Ovary (tissue), 3 donors: ENCODE measurements at regions not wholly inside any gene's neighbourhood (a gene's known extent, or its start where the extent isn't known, plus 50 kb on each side); places are given as distances from the start of the nearest gene placed in this dataset.

ENCODE experiments used
- EP300 ChIP-seq: sonication (generic); formaldehyde crosslinking; IDR thresholded peaks from one replicate; pipeline ENCODE4 v1.6.1; 2017; ENCODE audit warnings: antibody characterized with exemption
- POLR2A ChIP-seq: fragments of 450-650 bp; IDR thresholded peaks from one replicate; pipeline ENCODE4 v1.6.1; 2017; ENCODE audit warnings: antibody characterized with exemption, mild to moderate bottlenecking, moderate library complexity
- TF ChIP-seq, protein P1 (sequence below), 3 donors: fragments of 450-650 bp in 2 of 3; fragments of 200-600 bp in 1 of 3; IDR thresholded peaks; one replicate each; pipeline versions ENCODE4 v1.5.1 to v1.8.0; 2016 to 2022; ENCODE audit warnings: antibody characterized with exemption in 3 of 3, mild to moderate bottlenecking in 1 of 3
- donor health status: DM: no; HTN: no; CAD: no.

DNA sequence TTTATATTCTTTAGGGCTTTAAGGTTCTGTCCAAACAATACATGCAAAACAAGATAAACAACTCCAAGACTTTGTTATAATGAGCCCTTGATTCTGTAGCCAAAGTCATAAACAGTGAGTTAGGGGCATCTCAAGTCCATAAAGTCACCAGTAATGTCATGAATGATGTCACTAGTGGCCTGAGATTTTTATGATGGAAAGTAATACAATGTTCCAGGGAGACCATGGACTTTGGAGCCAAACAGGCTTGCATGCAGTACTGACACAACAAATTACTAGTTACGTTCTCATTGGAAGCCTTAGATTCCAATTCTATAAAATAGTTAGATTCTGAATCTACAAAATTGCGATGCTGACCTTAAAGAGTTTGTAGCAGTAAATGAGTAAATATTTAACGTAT lies 280.0 kb downstream of the HINT1 start:
- TF ChIP-seq, protein P1, sequence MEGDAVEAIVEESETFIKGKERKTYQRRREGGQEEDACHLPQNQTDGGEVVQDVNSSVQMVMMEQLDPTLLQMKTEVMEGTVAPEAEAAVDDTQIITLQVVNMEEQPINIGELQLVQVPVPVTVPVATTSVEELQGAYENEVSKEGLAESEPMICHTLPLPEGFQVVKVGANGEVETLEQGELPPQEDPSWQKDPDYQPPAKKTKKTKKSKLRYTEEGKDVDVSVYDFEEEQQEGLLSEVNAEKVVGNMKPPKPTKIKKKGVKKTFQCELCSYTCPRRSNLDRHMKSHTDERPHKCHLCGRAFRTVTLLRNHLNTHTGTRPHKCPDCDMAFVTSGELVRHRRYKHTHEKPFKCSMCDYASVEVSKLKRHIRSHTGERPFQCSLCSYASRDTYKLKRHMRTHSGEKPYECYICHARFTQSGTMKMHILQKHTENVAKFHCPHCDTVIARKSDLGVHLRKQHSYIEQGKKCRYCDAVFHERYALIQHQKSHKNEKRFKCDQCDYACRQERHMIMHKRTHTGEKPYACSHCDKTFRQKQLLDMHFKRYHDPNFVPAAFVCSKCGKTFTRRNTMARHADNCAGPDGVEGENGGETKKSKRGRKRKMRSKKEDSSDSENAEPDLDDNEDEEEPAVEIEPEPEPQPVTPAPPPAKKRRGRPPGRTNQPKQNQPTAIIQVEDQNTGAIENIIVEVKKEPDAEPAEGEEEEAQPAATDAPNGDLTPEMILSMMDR (IDR thresholded peaks at IDR 0.05), result no peak
- no peak for TF ChIP-seq POLR2A
- no peak for TF ChIP-seq EP300
